ENCODE measurements at regions not wholly inside any gene's neighbourhood (a gene's known extent, or its start where the extent isn't known, plus 50 kb on each side); places are given as distances from the start of the nearest gene placed in this dataset.

- ChIA-PET POLR2A (no interaction called here), CTCF (no interaction called here)
- Histone ChIP-seq H3K27ac (ENCODE audit: low read length) (no peak overlapping the region), H3K4me3 (ENCODE audit: low read depth in 2 of 2, low read length in 2 of 2) (no peak overlapping the region), H3K9me3 (ENCODE audit: control insufficient read depth, insufficient read depth, low read depth, low read length) (no peaks in the 10 kb centered on the region), H3K27me3 (ENCODE audit: control insufficient read depth, insufficient read depth, low read length) (no peaks in the 10 kb centered on the region), H3K4me1 (ENCODE audit: control insufficient read depth, insufficient read depth, low read length) (no peaks in the 10 kb centered on the region), H3K36me3 (ENCODE audit: control insufficient read depth, insufficient read depth, low read length) (no peaks in the 10 kb centered on the region)
- TF ChIP-seq POLR2AphosphoS5 (IDR thresholded peaks at IDR 0.05; ENCODE audit: low read depth, low read length) (no peak), CTCF (IDR thresholded peaks at IDR 0.05) (no peak), SIN3A (IDR thresholded peaks at IDR 0.05; ENCODE audit: borderline replicate concordance, insufficient read depth, low read depth, low read length) (no peak), REST (IDR thresholded peaks at IDR 0.05; ENCODE audit: insufficient read depth in 1 of 2, low read depth in 2 of 2, low read length in 1 of 2) (no peak)
- in situ Hi-C loops (cut with HindIII; ENCODE audit: low pct_unique_long_range_greater_than_20kb, low sequenced_read_pairs): no loop called here
- BruUV-seq (replicated peaks): no TSS peak
- intact Hi-C loops (cut with micrococcal nuclease; ENCODE audit: unreplicated experiment): no loop called here
- no peak for ATAC-seq
- no peak for DNase-seq (ENCODE audit: low read depth, low spot score)
These were observed 117.9 kb upstream of the PRDM9 start for GRCh38 chr5:23389291-23390101.

- CTCF ChIA-PET: no interaction called here
- H3K4me3 ChIP-seq (ENCODE audit: low read depth in 2 of 2, low read length in 2 of 2): no peak overlapping the region
- POLR2A ChIA-PET: no interaction called here
- TF ChIP-seq TCF7L2 (IDR thresholded peaks at IDR 0.05; ENCODE audit: low read depth, low read length): no peak
- no peak for TF ChIP-seq CTCF (IDR thresholded peaks at IDR 0.05)
- no peak for TF ChIP-seq SIN3A (IDR thresholded peaks at IDR 0.05; ENCODE audit: borderline replicate concordance, insufficient read depth, low read depth, low read length)
- TF ChIP-seq POLR2AphosphoS5 (IDR thresholded peaks at IDR 0.05; ENCODE audit: low read depth, low read length): no peak
- no peak for TF ChIP-seq REST (IDR thresholded peaks at IDR 0.05; ENCODE audit: insufficient read depth in 1 of 2, low read depth in 2 of 2, low read length in 1 of 2)
- no peak overlapping the region for H3K27ac ChIP-seq (ENCODE audit: low read length)
- intact Hi-C loops (cut with micrococcal nuclease; ENCODE audit: unreplicated experiment): no loop called here
- no peaks in the 10 kb centered on the region for H3K27me3 ChIP-seq (ENCODE audit: control insufficient read depth, insufficient read depth, low read length)
- H3K36me3 ChIP-seq (ENCODE audit: control insufficient read depth, insufficient read depth, low read length): no peaks in the 10 kb centered on the region
- no TSS peak for BruUV-seq (replicated peaks)
- in situ Hi-C loops (cut with HindIII; ENCODE audit: low pct_unique_long_range_greater_than_20kb, low sequenced_read_pairs): no loop called here
- no peaks in the 10 kb centered on the region for H3K9me3 ChIP-seq (ENCODE audit: control insufficient read depth, insufficient read depth, low read depth, low read length)
- H3K4me1 ChIP-seq (ENCODE audit: control insufficient read depth, insufficient read depth, low read length): no peaks in the 10 kb centered on the region
- no peak for DNase-seq (ENCODE audit: low read depth, low spot score)
- no peak for ATAC-seq
These were observed 122.4 kb upstream of the PRDM9 start for GRCh38 chr5:23385036-23385435.
